ENCODE measurements at regions not wholly inside any gene's neighbourhood (a gene's known extent, or its start where the extent isn't known, plus 50 kb on each side); places are given as distances from the start of the nearest gene placed in this dataset.

DNA sequence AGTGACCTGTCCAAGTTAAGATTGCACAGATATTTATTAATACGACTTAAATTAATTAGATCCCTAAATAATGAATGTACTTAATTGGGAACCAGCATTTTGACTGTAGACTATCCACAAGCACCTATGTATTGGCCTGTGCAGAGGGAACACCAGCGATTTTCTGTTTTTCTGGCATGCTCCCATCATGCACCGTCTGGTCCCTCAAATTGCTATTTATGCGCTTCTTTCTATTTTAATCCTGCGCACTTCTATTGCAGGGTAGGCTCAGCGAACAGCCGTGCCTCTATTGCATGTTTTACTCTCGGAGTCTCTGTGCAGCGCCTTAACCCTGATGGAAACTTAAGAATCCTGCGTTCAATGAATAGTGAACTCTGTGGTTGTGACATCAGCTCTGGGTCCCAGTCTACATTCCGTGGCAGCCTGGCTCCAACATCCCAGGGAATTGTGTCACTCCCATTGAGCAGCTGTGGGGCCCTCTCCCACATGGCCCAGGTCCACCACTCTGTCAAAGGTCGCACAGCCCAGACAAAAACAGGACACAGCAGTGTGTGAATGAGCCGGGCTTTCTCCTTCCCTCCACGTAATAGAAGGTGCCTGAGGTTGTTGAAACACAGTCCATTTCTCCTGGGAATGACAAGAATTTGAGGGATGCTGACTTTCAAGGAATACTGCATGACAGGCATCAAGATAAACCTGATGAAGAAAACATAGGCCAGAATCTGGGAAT is 239.7 kb upstream of the KLF6 start:
- H2AFZ ChIP-seq = no peak overlapping the region
- no peak overlapping the region for H3K27ac ChIP-seq
- H3K79me2 ChIP-seq = no peaks in the 10 kb centered on the region
- H3K27me3 ChIP-seq = no peaks in the 10 kb centered on the region
- H3K9me2 ChIP-seq (replicated peaks; ENCODE audit: insufficient read depth) = no peaks in the 10 kb centered on the region
- no peak overlapping the region for H3K4me2 ChIP-seq
- H3K9me3 ChIP-seq (ENCODE audit: low read depth) = no peaks in the 10 kb centered on the region
- 90% methylated on average over 14 of the region's 14 CpGs for WGBS (ENCODE audit: low lambda C conversion rate, missing lambda C conversion rate)
- no peak for DNase-seq (ENCODE audit: low spot score)
- H3K36me3 ChIP-seq (replicated peaks; ENCODE audit: insufficient read depth, low read depth) = no peaks in the 10 kb centered on the region
- TF ChIP-seq EZH2 (IDR thresholded peaks at IDR 0.05; ENCODE audit: borderline replicate concordance) (no peak), EZH2phosphoT487 (IDR thresholded peaks at IDR 0.05; ENCODE audit: low read depth, severe bottlenecking, unreplicated experiment) (no peak), CTCF (IDR thresholded peaks at IDR 0.05; ENCODE audit: poor library complexity) (no peak)
- no peak overlapping the region for H3K4me3 ChIP-seq
- no peaks in the 10 kb centered on the region for H4K20me1 ChIP-seq (ENCODE audit: insufficient read depth, poor library complexity, severe bottlenecking)
- no peaks in the 10 kb centered on the region for H3K4me1 ChIP-seq (ENCODE audit: insufficient read depth)

DNA sequence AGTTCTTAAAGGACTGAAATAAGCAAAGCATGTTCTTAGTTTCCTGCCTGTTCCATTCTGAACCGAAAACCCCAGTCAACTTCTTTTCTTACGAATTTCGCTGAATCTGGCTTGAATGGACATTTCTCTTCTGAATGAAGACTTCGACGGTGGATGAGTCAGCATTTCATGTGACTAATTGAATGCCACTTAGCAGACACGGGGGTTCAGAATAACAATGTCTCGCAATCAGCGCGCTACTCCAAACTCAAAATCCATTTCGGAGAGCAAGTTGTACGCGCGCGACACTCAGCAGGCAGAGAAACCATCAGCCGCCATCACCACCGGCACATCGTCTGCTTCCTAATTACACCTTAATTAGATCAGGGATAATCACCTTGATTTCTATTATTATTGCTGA is 239.0 kb upstream of the KLF6 start:
- H3K9me2 ChIP-seq (replicated peaks; ENCODE audit: insufficient read depth) = no peaks in the 10 kb centered on the region
- H4K20me1 ChIP-seq (ENCODE audit: insufficient read depth, poor library complexity, severe bottlenecking) = no peaks in the 10 kb centered on the region
- H3K4me3 ChIP-seq = no peak overlapping the region
- no peaks in the 10 kb centered on the region for H3K9me3 ChIP-seq (ENCODE audit: low read depth)
- no peak overlapping the region for H3K27ac ChIP-seq
- H3K4me2 ChIP-seq = no peak overlapping the region
- DNase-seq (ENCODE audit: low spot score) = no peak
- no peaks in the 10 kb centered on the region for H3K79me2 ChIP-seq
- 95% methylated on average over 17 of the region's 17 CpGs for WGBS (ENCODE audit: low lambda C conversion rate, missing lambda C conversion rate)
- no peak overlapping the region for H2AFZ ChIP-seq
- H3K36me3 ChIP-seq (replicated peaks; ENCODE audit: insufficient read depth, low read depth) = no peaks in the 10 kb centered on the region
- H3K27me3 ChIP-seq = no peaks in the 10 kb centered on the region
- no peak for TF ChIP-seq CTCF (IDR thresholded peaks at IDR 0.05; ENCODE audit: poor library complexity)
- TF ChIP-seq EZH2 (IDR thresholded peaks at IDR 0.05; ENCODE audit: borderline replicate concordance) = no peak
- TF ChIP-seq EZH2phosphoT487 (IDR thresholded peaks at IDR 0.05; ENCODE audit: low read depth, severe bottlenecking, unreplicated experiment) = no peak
- no peaks in the 10 kb centered on the region for H3K4me1 ChIP-seq (ENCODE audit: insufficient read depth)

GRCh38 chr10:4022473-4022872 is 237.5 kb upstream of the KLF6 start:
- Histone ChIP-seq H3K79me2 (no peaks in the 10 kb centered on the region), H3K9me2 (replicated peaks; ENCODE audit: insufficient read depth) (no peaks in the 10 kb centered on the region), H3K4me2 (no peak overlapping the region), H3K9me3 (ENCODE audit: low read depth) (no peaks in the 10 kb centered on the region), H3K4me3 (no peak overlapping the region), H3K4me1 (ENCODE audit: insufficient read depth) (no peaks in the 10 kb centered on the region), H3K36me3 (replicated peaks; ENCODE audit: insufficient read depth, low read depth) (no peaks in the 10 kb centered on the region), H2AFZ (no peak overlapping the region), H3K27me3 (no peaks in the 10 kb centered on the region), H4K20me1 (ENCODE audit: insufficient read depth, poor library complexity, severe bottlenecking) (no peaks in the 10 kb centered on the region), H3K27ac (no peak overlapping the region)
- TF ChIP-seq EZH2phosphoT487 (IDR thresholded peaks at IDR 0.05; ENCODE audit: low read depth, severe bottlenecking, unreplicated experiment) = no peak
- TF ChIP-seq EZH2 (IDR thresholded peaks at IDR 0.05; ENCODE audit: borderline replicate concordance) = no peak
- TF ChIP-seq CTCF (IDR thresholded peaks at IDR 0.05; ENCODE audit: poor library complexity) = no peak
- 66% methylated on average over 7 of the region's 7 CpGs for WGBS (ENCODE audit: low lambda C conversion rate, missing lambda C conversion rate)
- DNase-seq (ENCODE audit: low spot score) = no peak
